ENCODE measurements at regions not wholly inside any gene's neighbourhood (a gene's known extent, or its start where the extent isn't known, plus 50 kb on each side); places are given as distances from the start of the nearest gene placed in this dataset.

GRCh38 chrX:39245024-39245423, 443.8 kb downstream of the MID1IP1 start:
- Histone ChIP-seq H2AK5ac (ENCODE audit: insufficient read length, low read length) (no peak overlapping the region), H3K79me1 (ENCODE audit: insufficient read depth, low read depth, low read length, poor library complexity, severe bottlenecking) (no peaks in the 10 kb centered on the region), H4K91ac (ENCODE audit: insufficient read length, low read depth, low read length) (no peak overlapping the region), H3K27ac (ENCODE audit: insufficient read length, low read depth, low read length) (no peak overlapping the region), H4K8ac (replicated peaks; ENCODE audit: insufficient read length, low read depth, low read length) (no peak overlapping the region), H2BK20ac (ENCODE audit: low read depth, low read length, poor library complexity, severe bottlenecking) (no peak overlapping the region), H4K20me1 (ENCODE audit: control insufficient read depth, insufficient read depth, insufficient read length) (no peaks in the 10 kb centered on the region), H2BK5ac (ENCODE audit: insufficient read length, low read length) (no peak overlapping the region), H3K14ac (ENCODE audit: insufficient read depth, low read length) (no peak overlapping the region), H2AFZ (ENCODE audit: low read length) (no peak overlapping the region), H3K79me2 (ENCODE audit: insufficient read depth, low read length) (no peaks in the 10 kb centered on the region), H3K18ac (ENCODE audit: insufficient read length, low read depth, low read length) (no peak overlapping the region), H3K23me2 (ENCODE audit: insufficient read length, low read depth, low read length, poor library complexity, severe bottlenecking) (no peaks in the 10 kb centered on the region), H3K9me3 (ENCODE audit: control insufficient read depth, low read depth, low read length) (no peaks in the 10 kb centered on the region), H3K4ac (ENCODE audit: low read depth, low read length) (no peak overlapping the region), H3K4me1 (ENCODE audit: insufficient read depth, low read length) (no peaks in the 10 kb centered on the region), H3K4me2 (ENCODE audit: insufficient read depth, insufficient read length, low read length) (no peak overlapping the region), H2BK120ac (ENCODE audit: low read depth, low read length, poor library complexity, severe bottlenecking) (no peak overlapping the region), H4K5ac (ENCODE audit: insufficient read length, low read depth, low read length) (no peak overlapping the region), H2BK15ac (ENCODE audit: low read depth, low read length) (no peak overlapping the region), H3K56ac (ENCODE audit: insufficient read length, low read depth, low read length) (no peak overlapping the region), H3K23ac (ENCODE audit: insufficient read length, low read depth, low read length) (no peak overlapping the region), H3K27me3 (ENCODE audit: insufficient read depth, low read length) (no peaks in the 10 kb centered on the region), H3T11ph (ENCODE audit: low read length) (no peak overlapping the region), H3K9ac (ENCODE audit: extremely low read depth, insufficient read length, low read length) (no peak overlapping the region), H2BK12ac (ENCODE audit: insufficient read length, low read depth, low read length) (no peak overlapping the region)
- Mint-ChIP-seq H3K9me3 (peaks cover 58 to 59% of the 10 kb centered on the region in 2 experiments), H3K4me3 (no peak overlapping the region; a peak in 1 of 5 replicates), H3K4me1 (peaks cover 10 to 13% of the 10 kb centered on the region in 2 experiments), H3K27me3 (ENCODE audit: low read depth) (peaks cover 5% of the 10 kb centered on the region), H3K36me3 (ENCODE audit: insufficient read depth in 1 of 3, low read depth in 3 of 3) (no peaks in the 10 kb centered on the region; a peak in 2 of 7 replicates), H3K27ac (no peak overlapping the region)
- no peak for TF ChIP-seq CTCF (conservative IDR thresholded peaks at IDR 0.05)
- WGBS (ENCODE audit: extremely low coverage, insufficient read length, low lambda C conversion rate): no CpG with 5 or more reads among the region's 2 CpGs
- DNase-seq: no peak

Measured in H9 (cell line).